NCI-H2227 (cell line): ENCODE measurements at regions not wholly inside any gene's neighbourhood (a gene's known extent, or its start where the extent isn't known, plus 50 kb on each side); places are given as distances from the start of the nearest gene placed in this dataset.

Experiments used
- DNase-seq: peaks from one replicate; lab custom pipeline; 2025; ENCODE audit not compliant: unreplicated experiment; lab: John Stamatoyannopoulos, UW

DNA sequence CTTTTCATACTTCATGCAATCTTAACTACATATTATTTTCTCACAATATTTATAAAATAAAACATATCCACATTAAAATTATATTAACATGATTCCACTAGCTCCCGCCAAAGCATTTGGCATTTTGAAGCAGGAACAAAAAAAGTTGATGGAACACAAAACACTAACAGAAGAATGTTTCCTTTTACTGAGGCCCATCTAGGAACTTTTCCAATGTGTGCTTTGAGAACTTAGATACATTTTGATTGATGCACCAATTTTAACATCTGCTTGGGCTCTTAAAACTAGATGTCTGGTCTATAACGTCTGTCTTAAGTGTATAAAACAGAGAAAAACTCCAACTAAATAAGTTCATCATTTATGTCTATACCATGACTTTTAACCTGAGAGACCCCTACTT lies 1214.8 kb downstream of the SORCS1 start:
- DNase-seq = no peak

DNA sequence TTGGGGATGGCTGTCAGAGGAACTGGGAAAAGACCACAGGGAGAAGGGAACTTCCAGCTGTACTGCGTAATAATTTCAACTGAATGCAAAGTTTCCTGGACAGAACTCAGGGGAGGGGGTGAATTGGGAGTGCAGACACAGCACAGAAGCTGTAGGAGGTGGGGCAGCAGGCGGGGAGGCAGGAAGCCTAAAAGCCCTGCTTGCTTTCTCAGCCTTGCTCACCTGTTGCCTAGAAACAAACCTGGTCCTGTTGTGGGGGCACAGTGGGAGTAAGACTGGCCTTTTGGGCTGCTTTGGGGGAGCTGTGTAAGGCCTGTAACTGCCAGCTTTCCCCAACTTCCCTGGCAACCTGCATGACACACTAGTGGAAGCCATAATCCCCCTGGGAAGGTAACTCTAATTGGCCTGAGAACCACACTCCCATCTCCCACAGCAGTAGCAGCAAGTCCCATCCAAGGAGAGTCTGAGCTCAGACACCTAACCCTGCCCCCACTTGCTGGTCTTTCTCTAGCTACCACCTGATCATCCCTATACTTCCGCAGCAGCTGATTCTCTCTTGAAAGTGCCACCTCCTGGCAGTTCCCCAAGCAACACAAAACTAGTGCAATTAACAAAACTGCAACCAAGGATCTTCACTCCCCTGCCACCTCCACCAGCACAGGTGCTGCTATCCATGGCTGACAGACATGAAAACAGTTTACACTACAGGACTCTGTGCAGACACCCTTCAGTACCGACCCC lies 1239.3 kb downstream of the SORCS1 start:
- DNase-seq = no peak

DNA sequence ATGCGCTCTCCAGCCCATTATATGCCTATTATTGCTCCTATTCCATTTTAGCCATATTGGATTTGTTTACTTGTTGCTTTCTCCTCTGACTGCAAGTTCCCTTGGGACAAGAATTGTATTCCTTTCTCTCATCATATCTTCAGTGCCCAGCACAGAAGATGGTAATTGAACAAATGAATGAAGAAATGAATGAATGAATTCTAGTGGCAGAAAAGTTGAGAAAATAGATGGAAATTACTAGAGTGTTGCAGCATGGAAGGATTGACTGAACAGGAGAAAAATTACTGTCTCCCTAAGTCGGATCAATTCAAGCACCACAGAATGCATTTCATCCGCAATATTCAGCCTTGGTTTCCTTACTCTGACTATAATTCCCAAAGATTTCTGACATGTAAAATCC lies 1243.2 kb downstream of the SORCS1 start:
- DNase-seq = no peak

DNA sequence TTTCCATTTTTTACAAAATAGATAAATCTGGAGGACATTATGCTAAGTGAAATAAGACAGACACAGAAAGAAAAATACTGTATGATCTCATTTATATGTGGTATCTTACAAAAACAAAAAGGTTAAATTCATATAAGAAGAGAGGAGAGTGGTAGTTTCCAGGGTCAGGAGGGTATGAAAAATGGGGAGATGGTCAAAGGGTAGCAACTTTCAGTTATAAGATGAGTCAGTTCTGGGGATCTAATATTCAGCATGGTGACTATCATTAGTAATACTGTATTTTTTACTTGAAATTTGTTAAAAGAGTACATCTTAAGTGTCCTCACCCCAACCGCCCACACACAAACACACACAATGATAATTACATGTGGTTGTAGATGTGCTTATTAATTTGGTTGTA lies 1250.1 kb downstream of the SORCS1 start:
- no peak for DNase-seq

DNA sequence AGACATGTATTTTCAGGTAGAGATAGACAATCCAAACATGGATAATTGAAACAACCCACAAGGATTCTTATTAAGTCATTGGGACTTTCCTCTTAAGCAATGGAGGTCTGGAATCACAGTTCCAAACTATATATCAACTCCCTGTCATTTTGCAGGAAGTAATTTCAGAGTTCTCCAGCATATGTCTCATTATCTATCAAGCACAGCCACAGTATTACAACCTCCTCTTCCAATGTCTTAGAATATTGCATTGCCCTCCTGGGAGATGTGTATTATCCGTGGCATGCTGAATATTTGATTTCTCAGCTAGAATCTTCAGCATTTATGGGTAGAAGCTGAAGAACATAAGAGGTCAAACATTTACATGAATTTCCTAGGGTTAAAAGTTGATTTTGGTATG lies 1255.8 kb downstream of the SORCS1 start:
- DNase-seq = no peak

DNA sequence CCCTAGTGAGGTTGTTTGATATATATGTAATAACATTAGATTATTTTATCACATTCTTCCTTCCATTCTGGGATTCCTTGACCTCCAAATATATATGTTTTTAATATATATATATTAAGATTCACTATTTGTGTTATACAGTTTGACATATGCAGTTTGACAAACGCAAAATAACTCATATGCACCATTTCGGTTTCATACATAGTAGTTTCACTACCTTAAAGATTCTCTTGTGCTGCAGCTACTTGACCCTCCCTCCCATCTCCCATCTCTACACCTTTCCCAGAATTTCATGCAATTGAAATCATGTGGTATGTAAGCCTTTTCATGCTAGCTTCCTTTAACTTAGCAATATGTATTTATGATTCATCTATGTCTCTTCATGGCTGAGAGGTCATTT lies 1244.4 kb downstream of the SORCS3 start:
- DNase-seq = no peak

DNA sequence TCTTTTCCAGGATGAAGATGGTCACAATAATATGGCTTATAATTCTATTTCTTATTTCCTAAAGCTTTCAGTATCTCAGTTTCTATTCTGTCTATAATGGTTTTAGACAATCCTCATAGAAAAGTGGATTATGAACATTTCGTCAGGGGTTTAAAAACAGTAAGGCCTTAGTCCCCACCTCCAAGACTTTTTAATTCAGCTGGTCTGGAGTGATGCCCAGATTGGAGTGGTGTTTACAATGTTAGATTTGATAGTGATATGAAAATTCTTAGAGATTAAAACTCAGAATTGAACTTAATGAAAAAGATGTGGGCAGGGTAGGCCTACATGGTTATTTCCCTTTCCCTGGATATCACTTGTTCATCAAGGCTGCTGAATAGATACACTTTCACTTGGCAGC lies 1238.3 kb downstream of the SORCS3 start:
- no peak for DNase-seq

DNA sequence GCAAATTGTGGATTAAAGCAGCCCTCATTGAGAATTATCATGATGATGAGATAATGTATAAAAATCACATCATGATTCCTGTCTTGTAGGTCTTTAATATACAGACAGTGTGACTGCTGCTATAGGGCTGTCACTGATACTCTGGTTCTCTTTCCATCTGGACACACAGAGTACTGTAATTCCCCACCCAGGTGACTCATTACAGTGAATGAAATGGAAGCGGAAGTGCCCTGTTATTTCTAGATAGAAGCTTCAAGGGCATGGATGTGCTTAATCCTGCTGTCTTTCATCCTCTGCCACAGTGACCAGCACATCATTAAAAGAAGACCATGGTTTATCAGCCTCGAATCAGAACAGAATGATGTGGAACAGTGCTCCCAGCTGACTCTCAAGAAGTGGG lies 1234.0 kb downstream of the SORCS3 start:
- DNase-seq = no peak

DNA sequence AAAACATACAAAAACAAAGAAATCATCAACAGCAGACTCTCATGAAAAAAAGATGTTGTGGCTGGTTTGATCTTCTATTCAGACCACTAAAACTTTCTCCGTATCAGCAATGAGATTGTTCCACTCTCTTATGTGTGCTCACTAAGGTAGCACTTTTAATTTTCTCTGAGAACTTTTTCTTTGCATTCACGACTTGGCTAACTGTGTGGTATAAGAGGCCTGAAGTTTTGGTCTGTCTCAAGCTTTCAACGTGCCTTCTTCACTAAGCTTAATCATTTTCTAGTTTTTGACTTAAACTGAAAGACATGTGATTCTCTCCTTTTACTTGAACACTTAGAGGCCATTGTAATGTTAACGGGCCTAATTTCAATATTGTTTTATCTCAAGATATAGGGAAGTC lies 1231.6 kb downstream of the SORCS3 start:
- DNase-seq = no peak

DNA sequence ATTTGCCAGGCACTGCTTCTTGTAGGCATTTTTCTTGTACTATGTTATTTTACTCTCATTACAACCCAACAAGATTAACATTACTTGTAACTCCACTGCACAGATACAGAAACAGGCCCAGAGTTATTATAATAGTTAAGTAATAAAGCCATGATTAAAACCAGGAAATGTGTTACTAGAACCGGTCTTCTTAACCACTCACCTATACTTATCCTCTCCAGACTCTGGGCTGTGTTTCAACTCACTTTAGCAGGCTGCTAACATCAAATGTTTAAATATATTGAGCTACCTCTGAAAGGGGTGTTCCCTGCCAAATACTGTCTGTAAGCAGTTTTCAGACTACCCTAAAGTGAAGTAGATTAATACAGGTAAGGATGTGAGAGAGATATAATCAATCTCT lies 1227.8 kb downstream of the SORCS3 start:
- DNase-seq = no peak

DNA sequence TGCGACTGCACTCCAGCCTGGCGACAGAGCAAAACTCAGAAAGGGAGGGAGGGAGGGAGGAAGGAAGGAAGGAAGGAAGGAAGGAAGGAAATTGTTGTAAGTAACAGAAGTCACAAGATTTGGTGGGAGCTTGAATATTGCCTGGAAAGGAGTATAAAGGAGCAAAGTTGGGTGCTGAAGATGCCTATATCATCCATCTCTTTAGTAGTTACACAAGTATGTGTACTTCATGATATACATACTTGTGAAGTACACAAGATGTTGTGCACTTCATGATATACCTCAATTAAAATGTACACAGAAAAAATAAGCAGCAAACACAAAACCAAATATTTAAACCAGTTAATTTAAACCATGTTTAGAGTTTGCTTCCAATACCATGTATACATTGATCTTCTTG lies 1223.8 kb downstream of the SORCS3 start:
- no peak for DNase-seq

DNA sequence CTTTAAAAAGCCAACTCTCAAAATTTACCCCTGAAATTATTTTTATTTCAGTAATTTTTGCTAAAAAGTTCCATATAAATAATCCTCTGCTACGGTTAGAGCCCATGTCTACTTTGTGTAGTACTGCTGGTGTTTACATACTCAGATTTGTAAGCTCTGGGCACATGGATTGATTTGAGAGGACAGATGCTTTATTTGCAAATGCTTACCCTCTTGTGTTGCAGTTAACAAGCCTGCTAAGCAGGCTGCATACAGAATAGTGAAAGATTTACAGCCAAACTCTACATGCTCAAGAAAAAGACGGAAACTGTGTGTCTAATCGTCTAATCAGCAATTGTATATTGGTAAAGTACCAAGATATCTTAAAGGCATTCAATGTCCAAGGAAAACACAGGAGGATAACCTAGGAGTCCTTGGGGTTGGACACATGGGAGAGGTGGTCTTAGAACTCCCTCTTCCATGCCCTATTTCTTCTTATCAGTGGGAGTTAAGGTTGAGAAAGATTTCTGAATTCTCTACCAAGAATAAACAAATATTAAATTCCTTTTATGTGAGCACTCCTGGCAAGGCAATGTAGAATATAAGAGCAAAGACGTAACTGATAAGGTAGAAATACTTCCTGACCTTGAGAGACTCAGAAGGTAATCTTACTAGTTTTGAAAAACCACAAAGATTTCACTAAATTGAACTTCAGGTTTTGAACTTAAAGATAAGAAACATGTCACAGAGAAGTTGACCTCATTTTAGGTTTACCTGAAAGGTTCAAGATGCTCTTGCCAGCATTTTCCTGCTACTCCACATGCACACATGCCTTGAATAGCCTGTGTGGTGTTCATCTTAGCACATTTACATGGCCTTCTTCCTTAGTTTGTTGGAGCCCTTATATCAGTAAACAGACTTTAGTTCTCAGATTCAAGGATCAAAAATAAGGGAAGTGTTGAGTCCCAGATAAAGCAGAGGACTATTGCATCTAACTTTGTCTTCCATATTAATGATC lies 1216.5 kb downstream of the SORCS3 start:
- DNase-seq = no peak

DNA sequence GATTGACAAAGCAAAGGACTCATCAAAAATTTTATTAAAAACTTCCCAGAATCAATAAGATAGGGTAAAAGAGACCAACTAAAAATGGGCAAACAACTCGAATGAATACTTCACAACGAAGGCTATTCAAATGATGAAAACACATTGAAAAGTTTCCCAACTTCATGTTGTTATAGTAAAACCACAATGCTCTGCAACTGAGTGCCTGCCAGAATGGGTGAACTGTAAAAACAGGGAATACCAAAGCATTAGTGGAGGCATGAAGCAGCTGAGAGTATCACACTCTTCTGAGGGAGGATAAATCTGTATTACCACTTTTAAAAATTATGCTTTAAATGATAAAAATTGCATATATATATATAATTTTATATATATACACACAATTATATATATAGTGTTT lies 1214.7 kb downstream of the SORCS3 start:
- DNase-seq = no peak

DNA sequence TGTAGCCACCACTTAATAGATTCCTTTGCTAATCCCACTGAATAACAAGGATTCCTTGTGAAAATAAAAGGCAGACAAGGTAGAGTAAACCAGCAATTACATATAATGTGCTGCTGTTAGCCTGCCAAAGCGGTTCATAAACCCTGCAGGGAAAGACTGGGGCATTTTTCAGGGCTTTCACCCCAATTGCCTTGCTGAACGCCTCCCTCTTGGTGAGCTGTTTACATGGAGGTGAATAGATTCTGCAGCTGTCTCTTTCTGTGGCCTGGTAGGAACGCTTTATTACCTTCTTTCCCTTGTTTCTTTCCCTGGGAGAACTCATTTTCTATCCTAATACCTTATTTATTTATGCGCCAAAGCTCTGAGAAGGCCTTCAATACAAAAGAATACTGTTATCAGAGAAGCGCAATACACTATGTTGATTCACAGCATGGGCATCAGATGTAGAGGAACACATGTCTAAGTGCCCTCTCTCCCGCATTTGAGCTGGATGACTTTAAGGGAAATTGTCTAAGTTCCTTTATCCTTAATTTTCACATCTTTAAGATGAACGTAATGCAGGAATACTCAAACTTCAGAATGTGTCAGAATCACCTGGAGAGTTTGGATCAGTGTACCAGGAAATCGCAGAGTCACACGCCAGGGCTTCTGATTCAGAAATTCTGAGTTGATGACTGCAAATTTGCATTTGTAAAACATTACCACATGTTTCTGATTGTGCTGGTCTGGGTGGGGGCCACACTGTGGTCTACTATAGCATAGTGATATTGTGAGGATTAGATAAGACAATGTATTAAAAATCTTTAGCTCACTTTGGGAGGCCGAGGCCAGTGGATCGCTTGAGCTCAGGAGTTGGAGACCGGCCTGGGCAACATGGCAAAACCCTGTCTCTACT lies 1203.8 kb downstream of the SORCS3 start:
- no peak for DNase-seq

DNA sequence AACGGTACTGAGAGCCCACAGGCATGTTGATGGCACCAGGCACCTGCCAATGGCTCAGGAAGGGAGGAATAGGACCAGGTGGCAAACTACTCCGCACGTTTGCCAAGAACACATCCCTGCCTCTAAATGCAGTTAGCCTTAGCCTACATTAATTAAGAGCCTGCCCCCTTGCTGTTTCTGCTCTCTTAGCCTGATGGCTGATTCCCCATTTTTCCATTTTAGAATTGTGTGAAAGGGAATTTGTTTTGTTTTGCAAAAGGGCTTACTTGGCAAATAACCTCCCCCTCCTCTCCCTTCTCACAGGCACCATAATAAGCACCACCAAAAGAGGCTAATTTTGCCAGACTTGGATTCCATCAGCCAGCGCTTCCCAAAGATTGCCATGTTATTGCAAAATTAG lies 1203.2 kb downstream of the SORCS3 start:
- DNase-seq = no peak

DNA sequence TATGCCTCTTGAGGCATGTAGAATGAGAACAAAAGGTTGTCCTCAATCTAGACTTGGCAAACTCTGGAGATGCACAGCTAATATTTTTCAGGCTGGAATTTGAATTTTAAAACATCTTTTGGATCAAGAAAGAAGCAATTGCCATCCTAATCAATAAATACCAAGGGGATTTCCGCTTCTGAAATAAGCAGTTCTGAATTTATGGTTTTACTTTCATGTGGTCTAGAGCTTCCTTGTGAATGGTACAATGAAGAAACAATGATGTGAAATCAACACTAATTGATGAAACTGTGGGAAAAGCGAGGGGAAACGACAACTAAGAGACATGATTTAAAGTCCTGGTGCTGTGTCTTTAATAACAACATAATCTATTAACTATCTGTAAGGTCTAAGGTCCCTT lies 1202.7 kb downstream of the SORCS3 start:
- DNase-seq = no peak

DNA sequence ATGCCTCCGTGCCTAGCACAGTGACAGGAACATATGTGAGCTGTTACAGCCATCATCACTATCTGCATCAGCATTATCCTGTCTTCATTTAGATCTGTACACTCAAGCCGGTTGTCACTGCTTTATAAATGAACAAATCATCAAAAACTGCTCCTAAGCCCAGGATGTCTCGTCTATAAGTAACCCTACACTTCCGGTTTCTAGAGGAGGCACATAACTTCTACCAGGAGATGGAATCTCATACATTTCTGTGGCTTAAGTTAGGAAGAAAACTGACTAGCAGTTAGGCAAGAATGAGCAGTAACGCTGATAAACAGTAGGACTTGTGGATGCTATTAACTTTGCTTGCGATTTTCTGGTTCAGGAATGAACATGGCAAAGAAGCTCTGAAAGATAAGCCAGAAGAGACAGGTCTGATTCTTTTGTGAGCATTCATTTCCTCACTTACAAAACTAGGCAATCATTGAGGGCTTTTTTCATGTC lies 1199.2 kb downstream of the SORCS3 start:
- no peak for DNase-seq

DNA sequence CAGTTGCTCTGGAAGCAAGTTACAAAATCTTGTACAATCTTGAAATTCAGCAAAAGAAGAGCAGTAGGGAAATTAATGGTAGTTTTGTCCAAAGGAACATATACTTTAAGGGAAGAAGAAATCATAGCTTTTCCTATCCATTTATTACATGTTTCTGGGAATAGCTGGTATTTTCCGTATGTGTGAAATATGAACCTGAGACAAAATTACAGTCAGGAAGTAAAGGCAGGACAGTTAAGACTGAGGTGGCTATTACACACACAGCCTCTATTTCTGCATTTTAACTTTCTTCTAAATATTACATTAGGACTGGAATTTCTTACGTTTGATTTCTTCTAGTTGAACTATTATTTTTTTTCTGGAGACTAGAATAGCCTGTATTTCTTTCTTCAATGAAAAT lies 1197.3 kb downstream of the SORCS3 start:
- DNase-seq = no peak

DNA sequence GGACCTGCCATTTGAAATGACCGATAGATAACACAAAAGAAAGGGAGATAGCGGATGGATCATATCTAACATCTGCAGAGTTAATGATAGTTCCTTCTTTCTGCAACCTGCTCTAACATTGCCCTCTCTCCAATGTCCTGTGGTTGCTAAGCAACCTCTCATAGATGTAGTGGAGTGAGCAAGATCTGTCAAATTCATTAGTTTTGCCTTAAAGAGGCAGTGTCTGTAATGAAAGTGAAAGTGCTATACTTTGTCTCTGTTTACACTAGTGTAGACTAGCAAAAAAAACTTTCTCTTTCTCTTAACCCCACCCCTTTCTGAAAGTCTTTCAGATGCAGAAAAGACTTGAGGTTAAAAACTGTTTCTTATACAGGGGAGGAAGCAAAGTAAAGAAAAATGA lies 1196.9 kb downstream of the SORCS3 start:
- DNase-seq = no peak

DNA sequence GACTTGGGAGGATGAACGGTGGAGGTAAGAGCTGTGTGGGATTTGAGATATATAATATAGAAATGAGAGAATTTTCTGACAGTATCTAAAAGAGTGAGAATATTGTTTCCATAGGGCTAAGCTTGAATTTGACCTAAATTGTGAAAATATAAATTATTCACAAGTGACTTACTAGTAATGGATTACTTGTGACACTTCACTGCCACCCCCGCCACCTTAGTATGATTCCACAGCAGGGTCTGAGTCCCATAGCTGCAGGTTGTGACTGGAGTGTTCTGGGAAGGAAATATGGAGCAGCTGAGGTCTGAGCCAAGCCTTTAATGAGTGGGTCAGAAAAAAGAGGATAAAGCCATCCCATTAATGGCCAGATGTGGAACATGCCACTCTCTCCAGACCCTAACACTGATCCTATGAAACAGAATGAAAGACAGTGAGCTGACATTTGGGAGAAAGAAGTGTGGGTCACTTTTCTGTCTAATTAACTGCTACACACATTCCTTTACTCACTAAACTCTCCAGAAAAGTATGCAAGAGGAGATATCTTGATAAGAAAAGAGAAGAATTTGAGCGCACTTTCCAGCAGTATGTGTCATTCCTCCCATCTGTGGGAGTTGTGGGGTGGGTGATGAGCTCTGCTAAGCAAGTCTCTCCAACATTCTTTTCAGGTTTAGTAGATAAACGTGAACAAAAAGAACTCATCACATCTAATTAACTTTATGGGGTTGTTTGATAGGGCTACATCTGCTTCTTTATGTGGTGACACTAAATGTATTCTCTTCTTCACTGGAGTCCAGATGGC lies 1193.4 kb downstream of the SORCS3 start:
- DNase-seq = no peak
